PC-3 (cell line): ENCODE measurements at regions not wholly inside any gene's neighbourhood (a gene's known extent, or its start where the extent isn't known, plus 50 kb on each side); places are given as distances from the start of the nearest gene placed in this dataset.

Experiments used
- ATAC-seq: fragments of 200-7000 bp; cut with Tn5 transposase; 2 replicates; pipeline ENCODE4 v1.9.1; 2020; ENCODE audit warnings: mild to moderate bottlenecking, moderate library complexity
- BruUV-seq: library from RNA; stranded (reverse); fragments of 400-500 nt; replicated peaks from 2 replicates; lab custom pipeline; 2021; lab: Mats Ljungman, UMichigan
- CTCF ChIA-PET: fragments of 300-600 bp; sonication (Branson Sonifier 250); formaldehyde crosslinking; loops from one replicate; lab custom pipeline; 2022; ENCODE audit warnings: antibody characterized with exemption; lab: Charles Lee
- POLR2A ChIA-PET: fragments of 300-600 bp; sonication (Branson Sonifier 250); formaldehyde crosslinking; loops from one replicate; lab custom pipeline; 2022; ENCODE audit warnings: antibody characterized with exemption; ENCODE audit not compliant: unreplicated experiment; lab: Charles Lee
- DNase-seq: peaks from one replicate; pipeline ENCODE4 v3.0.0-alpha.2; 2015
- H2AFZ ChIP-seq: fragments of 300-600 bp; sonication (generic); 2 replicates; pipeline ENCODE4 v1.6.0; 2016; ENCODE audit warnings: antibody characterized with exemption, low read length
- H3F3A ChIP-seq: fragments of 300-600 bp; sonication (generic); one replicate; pipeline ENCODE4 v1.6.0; 2017; ENCODE audit warnings: antibody characterized with exemption, low read length, control low read depth, mild to moderate bottlenecking; ENCODE audit not compliant: unreplicated experiment
- H3K27ac ChIP-seq: fragments of 300-600 bp; sonication (generic); 2 replicates; pipeline ENCODE4 v1.5.1; 2016; ENCODE audit warnings: mild to moderate bottlenecking, low read length
- H3K27me3 ChIP-seq: fragments of 300-600 bp; sonication (generic); 2 replicates; pipeline ENCODE4 v1.6.1; 2016; ENCODE audit warnings: low read length, mixed read lengths
- H3K36me3 ChIP-seq: fragments of 300-600 bp; sonication (generic); 2 replicates; pipeline ENCODE4 v1.6.1; 2016; ENCODE audit warnings: low read depth, mixed run types, low read length, mixed read lengths
- H3K4me1 ChIP-seq: fragments of 300-600 bp; sonication (generic); 2 replicates; pipeline ENCODE4 v1.5.1; 2016; ENCODE audit warnings: low read length; ENCODE audit not compliant: insufficient read depth
- H3K4me2 ChIP-seq: fragments of 300-600 bp; sonication (generic); 2 replicates; pipeline ENCODE4 v1.6.0; 2016; ENCODE audit warnings: low read length
- H3K4me3 ChIP-seq: fragments of 300-600 bp; sonication (generic); 2 replicates; pipeline ENCODE4 v1.5.1; 2016; ENCODE audit warnings: mild to moderate bottlenecking, low read length, mixed read lengths
- H3K79me2 ChIP-seq: fragments of 300-600 bp; sonication (generic); 2 replicates; pipeline ENCODE4 v1.6.1; 2017; ENCODE audit warnings: low read length, mixed read lengths
- H3K9ac ChIP-seq: fragments of 300-600 bp; sonication (generic); 2 replicates; pipeline ENCODE4 v1.6.0; 2016; ENCODE audit warnings: mild to moderate bottlenecking, low read length
- H3K9me2 ChIP-seq: fragments of 300-600 bp; sonication (generic); replicated peaks from 2 replicates; pipeline ENCODE4 v1.6.1; 2016; ENCODE audit warnings: mixed run types, low read length, mixed read lengths
- H3K9me3 ChIP-seq: fragments of 300-600 bp; sonication (generic); 2 replicates; pipeline ENCODE4 v1.6.1; 2016; ENCODE audit warnings: low read length, mixed read lengths
- H4K20me1 ChIP-seq: fragments of 300-600 bp; sonication (generic); 2 replicates; pipeline ENCODE4 v1.6.1; 2016; ENCODE audit warnings: low read length, mixed read lengths
- EZH2 ChIP-seq: fragments of 300-600 bp; sonication (generic); IDR thresholded peaks from one replicate; pipeline ENCODE4 v1.6.1; 2017; ENCODE audit warnings: antibody characterized with exemption, mild to moderate bottlenecking, low read length; ENCODE audit not compliant: unreplicated experiment
- EZH2phosphoT487 ChIP-seq: fragments of 300-600 bp; sonication (generic); IDR thresholded peaks from 2 replicates; pipeline ENCODE4 v1.6.1; 2018; ENCODE audit warnings: mild to moderate bottlenecking, antibody characterized with exemption, low read length, borderline replicate concordance
- intact Hi-C: fragments of 100-400 bp; cut with micrococcal nuclease; formaldehyde crosslinking; loops from 2 replicates; pipeline ENCODE4 v1.9.0; 2023
- TF ChIP-seq, protein P1 (sequence below): fragments of 300-600 bp; sonication (generic); conservative IDR thresholded peaks from 2 replicates; pipeline ENCODE4 v1.5.1; 2017; ENCODE audit warnings: antibody characterized with exemption, low read depth, mild to moderate bottlenecking, low read length

- Histone ChIP-seq H2AFZ (no peak overlapping the region), H3K4me2 (no peak overlapping the region), H3K36me3 (no peaks in the 10 kb centered on the region), H3K4me3 (no peak overlapping the region), H3K79me2 (no peaks in the 10 kb centered on the region), H3K4me1 (no peaks in the 10 kb centered on the region), H3K9me2 (no peaks in the 10 kb centered on the region), H3K27ac (no peak overlapping the region), H3F3A (no peaks in the 10 kb centered on the region), H3K9ac (no peak overlapping the region), H3K9me3 (no peaks in the 10 kb centered on the region), H3K27me3 (peaks cover 5% of the 10 kb centered on the region; the same call in 1 of the 2 replicates), H4K20me1 (no peaks in the 10 kb centered on the region)
- intact Hi-C loops, result no loop called here
- no TSS peak for BruUV-seq
- DNase-seq (no peak), ATAC-seq (no peak)
- TF ChIP-seq EZH2phosphoT487 (no peak), EZH2 (no peak)
- TF ChIP-seq, protein P1, sequence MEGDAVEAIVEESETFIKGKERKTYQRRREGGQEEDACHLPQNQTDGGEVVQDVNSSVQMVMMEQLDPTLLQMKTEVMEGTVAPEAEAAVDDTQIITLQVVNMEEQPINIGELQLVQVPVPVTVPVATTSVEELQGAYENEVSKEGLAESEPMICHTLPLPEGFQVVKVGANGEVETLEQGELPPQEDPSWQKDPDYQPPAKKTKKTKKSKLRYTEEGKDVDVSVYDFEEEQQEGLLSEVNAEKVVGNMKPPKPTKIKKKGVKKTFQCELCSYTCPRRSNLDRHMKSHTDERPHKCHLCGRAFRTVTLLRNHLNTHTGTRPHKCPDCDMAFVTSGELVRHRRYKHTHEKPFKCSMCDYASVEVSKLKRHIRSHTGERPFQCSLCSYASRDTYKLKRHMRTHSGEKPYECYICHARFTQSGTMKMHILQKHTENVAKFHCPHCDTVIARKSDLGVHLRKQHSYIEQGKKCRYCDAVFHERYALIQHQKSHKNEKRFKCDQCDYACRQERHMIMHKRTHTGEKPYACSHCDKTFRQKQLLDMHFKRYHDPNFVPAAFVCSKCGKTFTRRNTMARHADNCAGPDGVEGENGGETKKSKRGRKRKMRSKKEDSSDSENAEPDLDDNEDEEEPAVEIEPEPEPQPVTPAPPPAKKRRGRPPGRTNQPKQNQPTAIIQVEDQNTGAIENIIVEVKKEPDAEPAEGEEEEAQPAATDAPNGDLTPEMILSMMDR, result no peak
- CTCF ChIA-PET, result no interaction called here
- POLR2A ChIA-PET, result no interaction called here
Observed at GRCh38 chrX:440636-441035, 53.9 kb upstream of the PPP2R3B start.

GRCh38 chrX:443536-444210 is 57.0 kb upstream of the PPP2R3B start:
- DNase-seq, result no peak
- POLR2A ChIA-PET, result no interaction called here
- H3F3A ChIP-seq, result no peaks in the 10 kb centered on the region
- H2AFZ ChIP-seq, result no peak overlapping the region
- TF ChIP-seq EZH2phosphoT487, result no peak
- TF ChIP-seq EZH2, result no peak
- TF ChIP-seq, protein P1, result no peak
- no peaks in the 10 kb centered on the region for H3K36me3 ChIP-seq
- H3K27ac ChIP-seq, result no peak overlapping the region
- CTCF ChIA-PET, result no interaction called here
- H3K4me3 ChIP-seq, result no peak overlapping the region
- H4K20me1 ChIP-seq, result no peaks in the 10 kb centered on the region
- peaks cover 9% of the 10 kb centered on the region for H3K27me3 ChIP-seq
- no peak overlapping the region for H3K4me2 ChIP-seq
- no peaks in the 10 kb centered on the region for H3K79me2 ChIP-seq
- intact Hi-C loops, result no loop called here
- H3K9ac ChIP-seq, result no peak overlapping the region
- H3K9me3 ChIP-seq, result no peaks in the 10 kb centered on the region
- ATAC-seq, result no peak
- H3K9me2 ChIP-seq, result no peaks in the 10 kb centered on the region
- H3K4me1 ChIP-seq, result no peaks in the 10 kb centered on the region
- BruUV-seq, result no TSS peak

- no peaks in the 10 kb centered on the region for H3K36me3 ChIP-seq
- TF ChIP-seq, protein P1, result no peak
- TF ChIP-seq EZH2phosphoT487 (no peak), EZH2 (no peak)
- no peak overlapping the region for H3K4me3 ChIP-seq
- ATAC-seq (no peak), DNase-seq (no peak)
- H4K20me1 ChIP-seq, result no peaks in the 10 kb centered on the region
- no peak overlapping the region for H3K9ac ChIP-seq
- H3K27ac ChIP-seq, result no peak overlapping the region
- no peaks in the 10 kb centered on the region for H3K79me2 ChIP-seq
- intact Hi-C loops, result no loop called here
- no peaks in the 10 kb centered on the region for H3K4me1 ChIP-seq
- CTCF ChIA-PET, result no interaction called here
- H3K27me3 ChIP-seq, result peaks cover 9% of the 10 kb centered on the region
- BruUV-seq, result no TSS peak
- H3K4me2 ChIP-seq, result no peak overlapping the region
- no peaks in the 10 kb centered on the region for H3F3A ChIP-seq
- no peaks in the 10 kb centered on the region for H3K9me2 ChIP-seq
- H2AFZ ChIP-seq, result no peak overlapping the region
- POLR2A ChIA-PET, result no interaction called here
- no peaks in the 10 kb centered on the region for H3K9me3 ChIP-seq
Observed at GRCh38 chrX:444305-444704, 57.6 kb upstream of the PPP2R3B start.
